Fibroblast of lung (primary cell): ENCODE measurements at regions not wholly inside any gene's neighbourhood (a gene's known extent, or its start where the extent isn't known, plus 50 kb on each side); places are given as distances from the start of the nearest gene placed in this dataset.

Source experiments
- DNase-seq, 2 donors: peaks; one replicate each; pipeline versions ENCODE4 v3.0.0 to v3.0.0-alpha.2; 2010; ENCODE audit warnings: low read depth in 2 of 2
- H2AFZ ChIP-seq: 2 replicates; pipeline ENCODE4 v1.5.1; 2012; ENCODE audit warnings: low read length, control low read depth, inconsistent platforms
- H3K27ac ChIP-seq: 2 replicates; pipeline ENCODE4 v1.5.1; 2011; ENCODE audit warnings: low read length, control low read depth; ENCODE audit not compliant: insufficient read depth
- H3K27me3 ChIP-seq: 2 replicates; pipeline ENCODE4 v1.5.1; 2011; ENCODE audit warnings: mild to moderate bottlenecking, low read length; ENCODE audit not compliant: control insufficient read depth, insufficient read depth
- H3K36me3 ChIP-seq: 2 replicates; pipeline ENCODE4 v1.5.1; 2011; ENCODE audit warnings: low read length; ENCODE audit not compliant: control insufficient read depth, insufficient read depth
- H3K4me1 ChIP-seq: 2 replicates; pipeline ENCODE4 v1.5.1; 2011; ENCODE audit warnings: low read length; ENCODE audit not compliant: control insufficient read depth, insufficient read depth; ENCODE audit errors: extremely low read depth
- H3K4me2 ChIP-seq: 2 replicates; pipeline ENCODE4 v1.5.1; 2011; ENCODE audit warnings: low read length, control low read depth; ENCODE audit not compliant: insufficient read depth; ENCODE audit errors: extremely low read depth
- H3K4me3 ChIP-seq, 4 experiments: fragments of 200-600 bp in 1 of 4; sonication (generic) in 1 of 4; replicated peaks in 1 of 4; 2 replicates each; pipeline ENCODE4 v1.5.1; 2011 to 2016; ENCODE audit warnings: low read length in 4 of 4, low read depth in 3 of 4, mild to moderate bottlenecking in 3 of 4, control low read depth in 2 of 4, inconsistent platforms in 1 of 4, mixed read lengths in 1 of 4; ENCODE audit not compliant: insufficient read depth in 1 of 4; ENCODE audit errors: control extremely low read depth in 1 of 4
- H3K79me2 ChIP-seq: 2 replicates; pipeline ENCODE4 v1.5.1; 2012; ENCODE audit warnings: mild to moderate bottlenecking, low read length, inconsistent platforms; ENCODE audit not compliant: control insufficient read depth, insufficient read depth
- H3K9ac ChIP-seq: 2 replicates; pipeline ENCODE4 v1.5.1; 2011; ENCODE audit warnings: mild to moderate bottlenecking, low read length, control low read depth; ENCODE audit not compliant: insufficient read depth
- H3K9me3 ChIP-seq: 2 replicates; pipeline ENCODE4 v1.5.1; 2012; ENCODE audit warnings: low read depth, low read length; ENCODE audit not compliant: control insufficient read depth, insufficient read depth
- H4K20me1 ChIP-seq: 2 replicates; pipeline ENCODE4 v1.5.1; 2011; ENCODE audit warnings: low read length; ENCODE audit not compliant: control insufficient read depth, insufficient read depth; ENCODE audit errors: extremely low read depth
- EZH2 ChIP-seq: IDR thresholded peaks from 2 replicates; pipeline ENCODE4 v1.5.1; 2012; ENCODE audit warnings: low read length, control low read depth, mild to moderate bottlenecking; ENCODE audit errors: missing control alignments
- TF ChIP-seq, protein P1 (sequence below), 2 donors: IDR thresholded peaks in 1 of 2; conservative IDR thresholded peaks in 1 of 2; 1 replicate in 1 of 2; 2 replicates in 1 of 2; pipeline ENCODE4 v1.5.1; 2011 to 2012; ENCODE audit warnings: low read length in 2 of 2, control low read depth in 1 of 2, inconsistent platforms in 1 of 2, low read depth in 1 of 2, mild to moderate bottlenecking in 1 of 2

DNA sequence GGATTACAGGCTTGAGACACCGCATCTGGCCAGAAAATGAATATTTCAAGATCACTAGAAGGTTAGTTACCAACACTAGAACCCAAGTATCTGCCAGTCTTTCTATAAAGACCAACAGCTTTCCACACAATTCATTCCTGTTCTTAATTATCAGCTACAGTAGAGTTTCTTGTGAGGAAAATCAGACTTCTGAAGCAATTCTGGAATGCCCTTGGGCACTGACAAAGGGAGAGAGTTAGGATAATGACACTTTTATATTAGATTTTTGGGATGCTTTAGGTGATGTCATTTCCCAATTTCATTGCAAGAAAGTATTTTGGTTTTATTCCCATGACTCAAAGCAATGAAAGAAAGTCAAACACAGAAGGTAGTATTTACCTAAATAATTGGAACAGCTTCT, 497.0 kb upstream of the TUSC1 start:
- Histone ChIP-seq H3K79me2 (no peaks in the 10 kb centered on the region), H3K27me3 (no peaks in the 10 kb centered on the region), H3K27ac (no peak overlapping the region), H3K4me2 (no peak overlapping the region), H3K9ac (no peak overlapping the region), H3K36me3 (no peaks in the 10 kb centered on the region), H3K4me1 (no peaks in the 10 kb centered on the region), H2AFZ (no peak overlapping the region), H3K9me3 (no peaks in the 10 kb centered on the region), H3K4me3 (no peak overlapping the region), H4K20me1 (no peaks in the 10 kb centered on the region)
- DNase-seq = peak in 1 of 2 donors; percentile 29
- TF ChIP-seq, protein P1, sequence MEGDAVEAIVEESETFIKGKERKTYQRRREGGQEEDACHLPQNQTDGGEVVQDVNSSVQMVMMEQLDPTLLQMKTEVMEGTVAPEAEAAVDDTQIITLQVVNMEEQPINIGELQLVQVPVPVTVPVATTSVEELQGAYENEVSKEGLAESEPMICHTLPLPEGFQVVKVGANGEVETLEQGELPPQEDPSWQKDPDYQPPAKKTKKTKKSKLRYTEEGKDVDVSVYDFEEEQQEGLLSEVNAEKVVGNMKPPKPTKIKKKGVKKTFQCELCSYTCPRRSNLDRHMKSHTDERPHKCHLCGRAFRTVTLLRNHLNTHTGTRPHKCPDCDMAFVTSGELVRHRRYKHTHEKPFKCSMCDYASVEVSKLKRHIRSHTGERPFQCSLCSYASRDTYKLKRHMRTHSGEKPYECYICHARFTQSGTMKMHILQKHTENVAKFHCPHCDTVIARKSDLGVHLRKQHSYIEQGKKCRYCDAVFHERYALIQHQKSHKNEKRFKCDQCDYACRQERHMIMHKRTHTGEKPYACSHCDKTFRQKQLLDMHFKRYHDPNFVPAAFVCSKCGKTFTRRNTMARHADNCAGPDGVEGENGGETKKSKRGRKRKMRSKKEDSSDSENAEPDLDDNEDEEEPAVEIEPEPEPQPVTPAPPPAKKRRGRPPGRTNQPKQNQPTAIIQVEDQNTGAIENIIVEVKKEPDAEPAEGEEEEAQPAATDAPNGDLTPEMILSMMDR (conservative IDR thresholded peaks at IDR 0.05 in 1 of 2, IDR thresholded peaks at IDR 0.05 in 1 of 2; ENCODE audit: low read depth in 1 of 2, low read length in 2 of 2) = no peak
- TF ChIP-seq EZH2 = no peak

DNA sequence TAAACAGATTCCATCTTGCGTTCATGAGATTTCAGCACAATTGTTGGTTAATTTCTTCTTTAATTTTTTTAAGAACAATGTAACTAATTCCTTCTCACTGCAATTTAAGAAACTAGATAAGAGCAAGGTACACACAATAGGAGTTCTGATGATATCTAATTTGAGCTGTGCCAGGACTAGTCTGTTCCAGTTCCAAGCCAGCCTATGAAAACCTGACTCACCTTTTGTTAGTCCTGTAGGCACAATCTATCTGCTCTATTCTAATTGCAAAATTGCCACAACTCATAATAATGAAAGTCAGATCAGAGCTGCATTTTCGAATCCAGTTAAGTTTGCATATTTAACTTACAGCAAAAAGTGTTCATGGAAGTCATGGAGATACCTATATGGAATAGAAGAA, 494.1 kb upstream of the TUSC1 start:
- Histone ChIP-seq H3K9me3 (no peaks in the 10 kb centered on the region), H2AFZ (no peak overlapping the region), H3K4me3 (no peak overlapping the region), H3K79me2 (no peaks in the 10 kb centered on the region), H3K4me1 (no peaks in the 10 kb centered on the region), H3K36me3 (no peaks in the 10 kb centered on the region), H4K20me1 (no peaks in the 10 kb centered on the region), H3K27ac (no peak overlapping the region), H3K4me2 (no peak overlapping the region), H3K27me3 (no peaks in the 10 kb centered on the region), H3K9ac (no peak overlapping the region)
- TF ChIP-seq EZH2 = no peak
- TF ChIP-seq, protein P1 (conservative IDR thresholded peaks at IDR 0.05 in 1 of 2, IDR thresholded peaks at IDR 0.05 in 1 of 2; ENCODE audit: low read depth in 1 of 2, low read length in 2 of 2) = no peak
- DNase-seq = no peak

DNA sequence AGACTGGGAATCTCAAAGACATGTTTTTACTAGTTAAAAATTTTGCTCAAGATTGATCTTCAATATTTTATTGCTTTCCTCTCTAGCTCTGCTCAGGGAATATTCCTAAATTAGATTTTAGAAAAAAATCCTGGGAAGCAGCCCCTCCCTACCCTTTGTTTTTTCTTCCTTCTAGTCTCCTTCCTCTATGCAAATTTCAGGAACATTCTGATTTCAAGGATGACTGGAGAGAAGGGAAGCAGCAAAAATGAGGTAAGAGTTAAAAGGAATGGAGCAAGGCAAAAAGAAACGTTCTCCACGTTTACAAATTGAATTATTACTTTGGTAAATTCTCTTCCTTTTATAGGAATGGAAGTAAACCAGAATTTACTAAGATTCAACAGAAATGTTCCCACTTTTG, 493.4 kb upstream of the TUSC1 start:
- Histone ChIP-seq H3K9ac (no peak overlapping the region), H3K36me3 (no peaks in the 10 kb centered on the region), H3K4me1 (no peaks in the 10 kb centered on the region), H2AFZ (no peak overlapping the region), H3K4me2 (no peak overlapping the region), H3K9me3 (no peaks in the 10 kb centered on the region), H4K20me1 (no peaks in the 10 kb centered on the region), H3K79me2 (no peaks in the 10 kb centered on the region), H3K27ac (no peak overlapping the region), H3K27me3 (no peaks in the 10 kb centered on the region), H3K4me3 (no peak overlapping the region)
- TF ChIP-seq, protein P1 (conservative IDR thresholded peaks at IDR 0.05 in 1 of 2, IDR thresholded peaks at IDR 0.05 in 1 of 2; ENCODE audit: low read depth in 1 of 2, low read length in 2 of 2) = no peak
- TF ChIP-seq EZH2 = no peak
- no peak for DNase-seq
